ENCODE measurements at regions not wholly inside any gene's neighbourhood (a gene's known extent, or its start where the extent isn't known, plus 50 kb on each side); places are given as distances from the start of the nearest gene placed in this dataset.

DNA sequence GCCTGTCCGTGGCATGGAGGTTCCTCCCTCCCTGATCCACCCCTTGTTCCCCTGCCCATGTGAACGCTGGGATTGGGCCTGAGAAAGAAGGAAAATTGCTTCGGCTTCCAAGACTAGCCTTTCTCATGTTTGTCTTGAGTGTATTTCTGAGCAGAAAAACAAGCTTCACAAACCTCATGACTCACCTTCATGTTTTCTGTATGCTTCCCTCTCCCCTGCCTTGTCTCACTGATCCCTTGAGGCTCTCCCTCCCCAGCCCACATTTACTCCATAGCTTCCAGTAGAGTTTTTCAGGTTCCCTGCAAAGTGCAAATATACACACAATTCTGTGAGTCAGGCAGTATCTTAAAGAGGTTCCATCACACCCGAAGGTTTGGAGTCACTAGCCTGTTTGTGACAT lies 572.4 kb downstream of the UQCRFS1 start:
- ChIA-PET POLR2A (no interaction called here), CTCF (no interaction called here)
- DNase-seq (ENCODE audit: unreplicated experiment) = no peak
- H3K27ac Mint-ChIP-seq (ENCODE audit: low read depth, unreplicated experiment) = no peak overlapping the region
- H3K9me3 Mint-ChIP-seq (ENCODE audit: unreplicated experiment) = peaks cover 50% of the 10 kb centered on the region
- no peaks in the 10 kb centered on the region for H3K27me3 Mint-ChIP-seq (ENCODE audit: insufficient read depth, unreplicated experiment)
- H3K36me3 Mint-ChIP-seq (ENCODE audit: insufficient read depth, unreplicated experiment) = no peaks in the 10 kb centered on the region
- intact Hi-C loops (cut with micrococcal nuclease) = no loop called here
- no peaks in the 10 kb centered on the region for H3K4me1 Mint-ChIP-seq (ENCODE audit: insufficient read depth, unreplicated experiment)
- no TSS peak for BruUV-seq (replicated peaks)
- TF ChIP-seq, protein P1, sequence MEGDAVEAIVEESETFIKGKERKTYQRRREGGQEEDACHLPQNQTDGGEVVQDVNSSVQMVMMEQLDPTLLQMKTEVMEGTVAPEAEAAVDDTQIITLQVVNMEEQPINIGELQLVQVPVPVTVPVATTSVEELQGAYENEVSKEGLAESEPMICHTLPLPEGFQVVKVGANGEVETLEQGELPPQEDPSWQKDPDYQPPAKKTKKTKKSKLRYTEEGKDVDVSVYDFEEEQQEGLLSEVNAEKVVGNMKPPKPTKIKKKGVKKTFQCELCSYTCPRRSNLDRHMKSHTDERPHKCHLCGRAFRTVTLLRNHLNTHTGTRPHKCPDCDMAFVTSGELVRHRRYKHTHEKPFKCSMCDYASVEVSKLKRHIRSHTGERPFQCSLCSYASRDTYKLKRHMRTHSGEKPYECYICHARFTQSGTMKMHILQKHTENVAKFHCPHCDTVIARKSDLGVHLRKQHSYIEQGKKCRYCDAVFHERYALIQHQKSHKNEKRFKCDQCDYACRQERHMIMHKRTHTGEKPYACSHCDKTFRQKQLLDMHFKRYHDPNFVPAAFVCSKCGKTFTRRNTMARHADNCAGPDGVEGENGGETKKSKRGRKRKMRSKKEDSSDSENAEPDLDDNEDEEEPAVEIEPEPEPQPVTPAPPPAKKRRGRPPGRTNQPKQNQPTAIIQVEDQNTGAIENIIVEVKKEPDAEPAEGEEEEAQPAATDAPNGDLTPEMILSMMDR (IDR thresholded peaks at IDR 0.05; ENCODE audit: unreplicated experiment) = no peak
- H3K4me3 Mint-ChIP-seq (ENCODE audit: unreplicated experiment) = no peak overlapping the region

DNA sequence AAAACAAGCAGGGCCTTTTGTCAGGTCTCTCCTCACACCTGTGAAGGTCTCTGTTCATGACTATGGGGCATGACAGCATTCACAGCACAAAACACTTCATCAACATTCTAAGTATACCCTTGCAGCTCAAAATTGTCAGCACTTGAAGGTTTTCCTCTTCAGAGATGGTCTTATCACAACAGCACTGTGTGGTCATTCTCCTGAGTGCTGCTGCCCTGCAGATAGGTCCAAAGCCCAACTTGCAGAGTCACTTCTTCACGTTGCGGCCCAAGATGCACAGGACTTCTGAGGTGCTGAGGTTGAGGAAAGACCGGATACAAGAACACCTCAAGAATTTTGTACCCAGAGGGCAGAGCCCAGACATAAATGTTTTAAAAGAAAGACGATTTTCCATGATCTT lies 574.5 kb downstream of the UQCRFS1 start:
- intact Hi-C loops (cut with micrococcal nuclease) = no loop called here
- Mint-ChIP-seq H3K4me3 (ENCODE audit: unreplicated experiment) (no peak overlapping the region), H3K36me3 (ENCODE audit: insufficient read depth, unreplicated experiment) (no peaks in the 10 kb centered on the region), H3K9me3 (ENCODE audit: unreplicated experiment) (peaks cover 41% of the 10 kb centered on the region), H3K27me3 (ENCODE audit: insufficient read depth, unreplicated experiment) (no peaks in the 10 kb centered on the region), H3K4me1 (ENCODE audit: insufficient read depth, unreplicated experiment) (no peaks in the 10 kb centered on the region), H3K27ac (ENCODE audit: low read depth, unreplicated experiment) (no peak overlapping the region)
- BruUV-seq (replicated peaks) = no TSS peak
- ChIA-PET POLR2A (no interaction called here), CTCF (no interaction called here)
- DNase-seq (ENCODE audit: unreplicated experiment) = no peak
- TF ChIP-seq, protein P1 (IDR thresholded peaks at IDR 0.05; ENCODE audit: unreplicated experiment) = no peak

DNA sequence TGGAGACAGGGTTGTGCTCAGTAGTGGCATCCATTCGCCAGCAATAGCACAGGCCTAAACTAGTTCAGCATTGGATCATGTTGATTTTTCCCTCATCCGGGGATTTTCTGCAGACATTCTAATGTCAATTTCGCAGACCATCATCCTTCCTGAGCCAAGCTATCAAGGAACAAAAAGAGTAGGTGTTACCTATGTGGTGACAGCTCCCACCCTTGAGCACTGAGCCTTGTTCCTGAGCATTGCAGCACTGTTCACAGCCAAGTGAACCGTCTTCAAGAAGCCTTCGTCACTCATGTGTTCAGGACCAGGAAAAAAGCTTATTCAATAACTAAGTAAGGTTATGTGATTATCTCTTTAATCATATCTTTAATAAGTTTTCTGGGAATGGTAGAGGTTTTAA lies 576.2 kb downstream of the UQCRFS1 start:
- Mint-ChIP-seq H3K4me1 (ENCODE audit: insufficient read depth, unreplicated experiment) (no peaks in the 10 kb centered on the region), H3K4me3 (ENCODE audit: unreplicated experiment) (no peak overlapping the region), H3K27me3 (ENCODE audit: insufficient read depth, unreplicated experiment) (no peaks in the 10 kb centered on the region), H3K9me3 (ENCODE audit: unreplicated experiment) (peaks cover 38% of the 10 kb centered on the region), H3K27ac (ENCODE audit: low read depth, unreplicated experiment) (no peak overlapping the region), H3K36me3 (ENCODE audit: insufficient read depth, unreplicated experiment) (no peaks in the 10 kb centered on the region)
- intact Hi-C loops (cut with micrococcal nuclease) = no loop called here
- BruUV-seq (replicated peaks) = no TSS peak
- DNase-seq (ENCODE audit: unreplicated experiment) = no peak
- ChIA-PET CTCF (interaction anchor here (0.6 kb wide), 1 partner anchor 52 kb away, joined by 4 read pairs; no protein-coding TSS in a partner anchor), POLR2A (no interaction called here)
- TF ChIP-seq, protein P1 (IDR thresholded peaks at IDR 0.05; ENCODE audit: unreplicated experiment) = no peak

DNA sequence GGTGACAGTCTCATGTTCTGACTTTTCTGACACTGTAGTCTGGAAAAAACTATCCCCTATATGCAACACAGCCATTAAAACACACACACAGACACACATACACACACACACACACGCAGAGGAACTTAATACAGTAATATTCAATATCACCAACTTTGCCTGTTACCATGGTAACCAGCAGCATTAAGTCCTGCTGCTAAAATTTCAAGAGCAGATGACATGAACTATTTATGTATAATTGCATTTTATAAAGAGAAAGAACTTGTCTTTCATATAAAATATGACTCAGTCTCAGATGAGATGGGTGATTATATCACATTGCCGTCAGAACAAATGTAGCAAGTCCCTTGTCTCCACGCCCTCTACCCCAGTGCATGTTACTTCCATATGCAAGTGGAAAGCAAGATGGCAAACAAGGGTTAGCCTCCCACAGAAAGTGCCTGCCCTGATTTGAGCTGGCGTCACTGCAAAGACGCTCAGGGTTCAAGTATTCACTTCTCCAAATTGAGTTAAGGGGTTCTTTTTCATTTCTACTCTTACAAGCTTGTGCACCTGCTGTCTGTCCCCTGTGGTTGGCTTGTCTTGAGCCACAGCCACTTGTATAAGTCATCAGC lies 576.8 kb downstream of the UQCRFS1 start:
- DNase-seq (ENCODE audit: unreplicated experiment) = no peak
- POLR2A ChIA-PET = no interaction called here

More for the DNA sequence above, 576.8 kb downstream of the UQCRFS1 start:
- H3K4me3 Mint-ChIP-seq (ENCODE audit: unreplicated experiment) = no peak overlapping the region
- no TSS peak for BruUV-seq (replicated peaks)
- intact Hi-C loops (cut with micrococcal nuclease) = no loop called here
- no peaks in the 10 kb centered on the region for H3K36me3 Mint-ChIP-seq (ENCODE audit: insufficient read depth, unreplicated experiment)
- no peaks in the 10 kb centered on the region for H3K4me1 Mint-ChIP-seq (ENCODE audit: insufficient read depth, unreplicated experiment)
- H3K27ac Mint-ChIP-seq (ENCODE audit: low read depth, unreplicated experiment) = no peak overlapping the region
- peaks cover 44% of the 10 kb centered on the region for H3K9me3 Mint-ChIP-seq (ENCODE audit: unreplicated experiment)
- no peaks in the 10 kb centered on the region for H3K27me3 Mint-ChIP-seq (ENCODE audit: insufficient read depth, unreplicated experiment)
- TF ChIP-seq, protein P1 (IDR thresholded peaks at IDR 0.05; ENCODE audit: unreplicated experiment) = no peak
- CTCF ChIA-PET = interaction anchor here (0.6 kb wide), 1 partner anchor 53 kb away, joined by 4 read pairs; no protein-coding TSS in a partner anchor
